GM12892 (cell line): ENCODE measurements at regions not wholly inside any gene's neighbourhood (a gene's known extent, or its start where the extent isn't known, plus 50 kb on each side); places are given as distances from the start of the nearest gene placed in this dataset.
"Not testable (repeated sequence)": the region's sequence is repeated elsewhere in the genome, so short reads cannot be mapped to it uniquely, and the experiment has no call there.

Experiments
- DNase-seq: peaks from one replicate; pipeline ENCODE4 v3.0.0; 2011; ENCODE audit not compliant: insufficient read length
- FAIRE-seq: peaks from 2 replicates; lab custom pipeline; 2011; peaks lifted over from hg19 to GRCh38; lab: Jason Lieb, UNC
- POLR2A ChIP-seq: IDR thresholded peaks from 2 replicates; pipeline ENCODE4 v1.6.1; 2011; ENCODE audit warnings: low read depth, low read length, control low read depth
- POLR2AphosphoS5 ChIP-seq: IDR thresholded peaks from 2 replicates; pipeline ENCODE4 v1.6.1; 2011; ENCODE audit warnings: low read depth, low read length, control low read depth
- TAF1 ChIP-seq: IDR thresholded peaks from 2 replicates; pipeline ENCODE4 v1.6.1; 2011; ENCODE audit warnings: low read depth, mild to moderate bottlenecking, control low read depth, low read length, borderline replicate concordance

DNA sequence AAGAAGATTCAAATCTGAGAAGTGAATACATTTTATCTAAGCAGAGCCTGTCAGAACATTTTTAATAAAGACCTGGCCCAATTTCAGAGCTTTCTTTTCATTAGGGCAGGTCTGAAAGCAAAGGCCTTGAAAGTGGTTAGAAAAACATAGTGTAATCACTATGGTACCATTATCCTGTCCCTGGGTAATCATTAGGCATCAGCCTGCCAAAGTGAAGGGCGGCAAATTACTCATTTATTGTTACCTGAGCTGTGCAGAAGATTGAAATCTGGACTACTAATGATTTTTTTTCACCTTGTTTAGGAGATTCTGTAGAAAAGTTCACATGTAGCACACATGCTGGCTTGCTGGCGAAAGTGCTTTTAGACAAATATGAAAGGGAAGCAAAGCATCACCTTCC, 92.6 kb upstream of the PRKD1 start:
- no peak for TF ChIP-seq TAF1
- TF ChIP-seq POLR2A, result no peak
- TF ChIP-seq POLR2AphosphoS5, result no peak
- FAIRE-seq (no peak), DNase-seq (no peak)

DNA sequence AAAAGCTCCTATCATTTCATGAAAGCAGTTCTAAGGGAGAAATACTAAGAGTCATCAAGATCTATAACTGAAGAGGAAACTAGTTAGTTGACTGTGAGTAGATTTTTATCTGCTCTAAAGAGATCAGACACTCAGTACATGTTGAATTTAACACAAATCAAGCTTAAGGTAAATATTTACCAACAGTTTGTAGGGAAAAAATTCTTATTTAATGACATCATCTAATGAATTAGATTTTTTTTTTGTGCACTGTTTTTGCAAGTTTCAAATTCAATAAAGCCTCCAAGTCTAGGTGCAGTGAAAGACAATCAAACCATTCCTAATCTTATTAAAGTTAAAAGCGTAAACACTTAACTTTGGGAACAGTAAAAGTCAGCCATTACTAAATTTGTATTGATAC, 93.0 kb upstream of the PRKD1 start:
- DNase-seq, result no peak
- TF ChIP-seq TAF1, result no peak
- TF ChIP-seq POLR2A, result no peak
- no peak for TF ChIP-seq POLR2AphosphoS5
- FAIRE-seq, result no peak

DNA sequence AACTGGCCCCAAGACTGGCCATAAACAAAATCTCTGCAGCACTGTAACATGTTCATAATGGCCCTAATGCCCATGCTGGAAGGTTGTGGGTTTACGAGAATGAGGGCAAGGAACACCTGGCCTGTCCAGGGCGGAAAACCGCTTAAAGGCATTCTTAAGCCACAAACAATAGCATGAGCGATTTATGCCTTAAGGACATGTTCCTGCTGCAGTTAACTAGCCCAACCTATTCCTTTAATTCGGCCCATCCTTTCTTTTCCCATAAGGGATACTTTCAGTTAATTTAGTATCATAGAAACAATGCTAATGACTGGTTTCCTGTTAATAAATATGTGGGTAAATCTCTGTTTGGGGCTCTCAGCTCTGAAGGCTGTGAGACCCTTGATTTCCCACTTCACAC, 95.7 kb upstream of the PRKD1 start:
- not testable (repeated sequence) for DNase-seq, FAIRE-seq

DNA sequence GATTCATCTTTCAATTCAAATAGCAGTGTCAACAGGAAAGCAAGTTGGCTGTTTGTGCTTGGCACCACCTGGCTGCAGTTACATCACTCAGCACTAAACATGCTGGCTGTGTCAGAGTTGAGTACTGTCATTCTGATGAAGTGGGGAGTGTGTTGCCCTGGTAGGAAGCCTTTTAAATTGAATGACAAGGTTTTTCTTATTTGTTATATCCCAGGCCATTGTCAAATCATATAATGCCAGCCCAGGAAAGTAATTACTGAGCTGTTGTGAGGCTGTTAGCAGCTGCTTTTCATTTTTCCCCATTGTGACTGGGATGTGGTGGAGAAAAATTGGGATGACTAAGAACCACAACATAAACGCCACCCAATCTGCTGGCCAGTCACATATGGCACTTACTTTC, 106.5 kb upstream of the PRKD1 start:
- TF ChIP-seq POLR2A (no peak), TAF1 (no peak), POLR2AphosphoS5 (no peak)
- FAIRE-seq (no peak), DNase-seq (no peak)

DNA sequence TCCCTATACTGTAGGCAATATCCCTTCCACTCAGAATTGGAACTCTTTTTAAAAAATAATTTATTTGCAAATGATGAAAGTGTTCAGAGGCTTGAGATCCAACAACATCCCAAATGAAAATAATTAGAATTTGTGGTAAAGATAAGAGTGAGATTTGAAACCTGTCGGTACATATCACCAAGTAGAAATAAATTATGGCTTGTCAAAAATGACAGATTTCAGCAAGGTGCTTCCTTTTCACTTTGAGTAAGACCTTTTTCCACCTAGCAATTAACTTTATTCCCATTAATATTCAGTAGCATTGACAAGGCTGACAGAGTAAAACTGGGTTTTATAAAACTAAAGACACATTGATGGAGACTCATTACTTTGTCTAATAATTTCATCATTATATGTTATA, 107.7 kb upstream of the PRKD1 start:
- FAIRE-seq (no peak), DNase-seq (no peak)
- TF ChIP-seq POLR2AphosphoS5 (no peak), TAF1 (no peak), POLR2A (no peak)

DNA sequence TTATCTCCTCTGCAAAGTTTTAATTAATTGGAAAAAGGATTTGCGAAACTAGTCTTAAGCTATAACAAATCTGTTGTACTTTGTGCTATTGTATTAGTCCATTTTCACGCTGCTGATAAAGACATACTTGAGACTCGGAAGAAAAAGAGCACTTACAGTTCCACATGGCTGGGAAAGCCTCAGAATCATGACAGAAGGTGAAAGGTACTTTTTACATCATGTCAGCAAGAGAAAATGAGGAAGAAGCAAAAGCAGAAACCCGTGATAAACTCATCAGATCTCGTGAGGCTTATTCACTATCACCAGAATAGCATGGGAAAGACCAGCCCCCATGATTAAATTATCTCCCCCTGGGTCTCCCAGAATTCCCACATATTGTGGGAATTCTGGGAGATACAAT, 118.1 kb upstream of the PRKD1 start:
- no peak for DNase-seq
- no peak for TF ChIP-seq POLR2AphosphoS5
- no peak for TF ChIP-seq TAF1
- TF ChIP-seq POLR2A, result no peak
- FAIRE-seq, result no peak

DNA sequence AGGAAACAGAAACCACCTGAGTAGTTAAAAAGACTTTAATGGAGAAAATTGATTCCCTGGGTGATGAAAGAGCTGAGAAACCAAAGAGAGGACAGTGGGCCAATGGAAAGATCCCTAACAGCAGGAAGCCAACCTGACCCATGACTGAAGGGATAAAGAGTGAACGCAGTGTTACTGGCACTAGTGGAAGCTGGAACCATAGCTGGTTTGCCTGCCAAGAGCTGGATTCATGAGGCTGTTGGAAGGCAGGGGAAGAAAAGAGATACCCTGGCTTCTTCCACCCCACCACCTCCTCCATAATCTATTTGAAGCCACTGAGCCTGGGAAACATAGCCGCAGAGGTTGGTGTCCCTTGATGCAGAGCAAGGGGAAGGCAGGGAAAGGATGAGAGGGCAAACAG, 125.5 kb upstream of the PRKD1 start:
- DNase-seq (no peak), FAIRE-seq (no peak)
- TF ChIP-seq POLR2A (no peak), TAF1 (no peak), POLR2AphosphoS5 (no peak)

DNA sequence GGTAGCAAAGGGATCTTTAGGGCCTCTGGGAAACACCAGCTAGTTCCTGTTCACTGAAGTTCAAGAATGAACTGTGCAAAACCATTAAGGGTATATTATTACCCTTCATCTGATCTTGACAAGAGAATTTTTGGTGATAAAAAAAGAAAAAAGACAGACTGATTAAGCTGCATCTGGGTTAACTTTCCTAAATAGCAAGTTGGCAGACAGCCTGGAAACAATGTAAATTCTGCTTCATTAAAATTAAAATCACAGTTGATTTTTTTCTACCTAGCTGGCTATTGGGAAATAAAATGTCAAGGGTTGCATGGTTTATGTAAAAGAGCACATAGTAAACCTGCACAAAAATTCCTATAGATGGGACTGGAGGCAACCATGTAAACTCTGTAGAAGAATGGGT, 126.6 kb upstream of the PRKD1 start:
- FAIRE-seq (no peak), DNase-seq (no peak)
- no peak for TF ChIP-seq POLR2AphosphoS5
- no peak for TF ChIP-seq POLR2A
- no peak for TF ChIP-seq TAF1

DNA sequence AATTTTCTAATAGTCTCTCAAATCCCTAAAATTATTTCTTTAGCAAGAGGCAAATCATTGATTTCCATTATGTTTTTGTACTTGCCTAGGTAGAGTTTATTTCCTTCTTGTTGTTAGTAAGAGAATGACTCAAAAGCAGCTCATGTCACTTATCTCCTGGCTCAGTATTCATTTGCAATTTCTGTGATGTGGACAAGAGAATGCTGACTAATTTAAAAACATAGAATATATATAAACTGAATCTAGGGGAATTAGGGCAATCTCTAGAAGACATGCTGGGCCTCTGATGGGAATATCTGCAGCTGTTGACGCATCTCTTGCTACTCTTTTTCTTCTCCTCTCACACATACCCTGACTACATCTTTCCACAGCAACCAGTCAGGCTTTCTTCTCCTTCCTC, 130.8 kb upstream of the PRKD1 start:
- no peak for FAIRE-seq
- TF ChIP-seq POLR2AphosphoS5, result no peak
- TF ChIP-seq TAF1, result no peak
- no peak for TF ChIP-seq POLR2A
- no peak for DNase-seq

DNA sequence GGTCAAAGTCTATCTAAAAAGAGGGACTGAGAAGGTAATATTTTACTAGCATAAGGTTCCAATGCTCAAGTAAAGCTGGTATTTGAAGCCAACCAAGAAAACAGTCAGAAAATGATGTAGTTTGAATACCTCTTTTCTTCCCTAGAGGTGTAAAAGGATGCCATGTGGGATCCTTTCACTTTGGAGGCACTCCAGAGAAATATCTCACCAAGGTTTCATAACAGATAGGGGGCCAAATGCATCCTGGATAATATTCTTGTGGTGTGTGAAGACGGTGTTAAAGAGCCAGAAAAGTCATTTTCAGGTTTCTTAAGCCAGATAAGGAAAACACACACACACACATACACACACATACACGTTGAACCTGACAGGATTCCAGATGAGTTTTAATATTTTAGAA, 136.1 kb upstream of the PRKD1 start:
- TF ChIP-seq POLR2A (no peak), POLR2AphosphoS5 (no peak), TAF1 (no peak)
- FAIRE-seq, result no peak
- DNase-seq, result no peak

DNA sequence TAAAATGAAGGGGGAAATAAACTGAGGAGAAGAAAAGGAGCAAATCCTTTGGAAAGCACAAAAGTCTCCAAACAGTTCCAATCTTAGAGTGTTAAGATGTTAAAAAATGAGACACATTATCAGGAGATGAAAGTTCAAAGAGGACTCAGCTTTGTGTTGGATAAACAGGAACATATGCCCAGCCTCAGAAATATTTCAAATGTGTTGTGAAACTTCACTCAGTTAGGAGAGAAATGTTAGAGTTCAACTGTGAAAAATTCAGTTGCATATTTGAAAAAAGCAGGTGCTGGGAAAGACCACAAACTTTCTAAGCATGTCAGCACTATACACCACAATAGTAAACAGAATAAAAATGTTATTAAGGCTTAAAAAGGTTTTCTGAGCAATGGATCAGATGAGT, 136.8 kb upstream of the PRKD1 start:
- DNase-seq, result no peak
- FAIRE-seq, result no peak
- TF ChIP-seq TAF1, result no peak
- no peak for TF ChIP-seq POLR2AphosphoS5
- no peak for TF ChIP-seq POLR2A

DNA sequence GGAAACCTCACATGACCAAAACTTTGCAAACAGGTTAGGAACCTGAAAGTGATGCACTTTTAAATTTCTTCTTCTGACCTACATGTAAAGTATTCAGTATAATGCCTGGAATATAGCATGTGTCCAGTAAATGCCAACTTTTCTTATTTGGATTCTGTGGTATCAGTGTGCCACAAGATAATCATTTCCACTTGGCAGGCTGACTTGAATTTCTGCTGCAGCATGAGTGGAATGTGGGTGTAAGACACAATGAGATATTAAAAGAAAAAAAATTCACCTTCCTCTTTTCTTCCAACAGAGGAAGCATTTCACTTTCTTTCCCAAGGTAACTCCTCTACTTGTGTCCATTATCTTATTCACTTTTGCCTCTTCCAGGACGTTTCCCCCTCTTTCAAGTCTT, 141.9 kb upstream of the PRKD1 start:
- DNase-seq (no peak), FAIRE-seq (no peak)
- TF ChIP-seq POLR2A, result no peak
- TF ChIP-seq POLR2AphosphoS5, result no peak
- no peak for TF ChIP-seq TAF1

DNA sequence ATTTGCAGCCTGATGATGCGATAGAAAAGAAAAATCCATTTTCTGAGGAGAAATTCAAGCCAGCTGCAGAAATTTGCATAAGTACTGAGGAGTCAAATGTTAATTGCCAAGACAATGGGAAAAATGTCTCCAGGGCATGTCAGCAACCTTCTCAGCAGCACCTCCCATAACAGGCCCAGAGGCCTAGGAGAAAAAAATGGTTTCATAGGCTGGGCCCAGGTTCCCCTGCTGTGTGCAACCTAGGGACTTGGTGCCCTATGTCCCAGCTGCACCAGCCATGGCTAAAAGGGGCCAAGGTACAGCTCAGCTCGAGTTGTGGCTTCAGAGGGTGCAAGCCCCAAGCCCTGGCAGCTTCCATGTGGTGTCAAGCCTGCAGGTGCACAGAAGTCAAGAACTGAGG, 144.8 kb upstream of the PRKD1 start:
- DNase-seq, FAIRE-seq: not testable (repeated sequence)
